SK-N-SH (cell line): ENCODE measurements at regions not wholly inside any gene's neighbourhood (a gene's known extent, or its start where the extent isn't known, plus 50 kb on each side); places are given as distances from the start of the nearest gene placed in this dataset.

Experiments
- EP300 ChIP-seq, 2 experiments: IDR thresholded peaks; 2 replicates each; pipeline versions ENCODE4 v1.4.0 to v1.6.1; 2012; ENCODE audit warnings: borderline replicate concordance in 1 of 2, low read depth in 1 of 2, low read length in 1 of 2
- FOXM1 ChIP-seq: IDR thresholded peaks from 2 replicates; pipeline ENCODE4 v1.4.0; 2012; ENCODE audit warnings: low read depth, mild to moderate bottlenecking
- POLR2AphosphoS5 ChIP-seq: IDR thresholded peaks from 2 replicates; pipeline ENCODE4 v1.6.1; 2012; ENCODE audit warnings: low read depth, low read length
- RAD21 ChIP-seq: IDR thresholded peaks from 2 replicates; pipeline ENCODE4 v1.6.1; 2012; ENCODE audit warnings: mild to moderate bottlenecking, low read length
- SIN3A ChIP-seq: IDR thresholded peaks from 2 replicates; pipeline ENCODE4 v1.6.1; 2012; ENCODE audit warnings: low read depth, mild to moderate bottlenecking, low read length, moderate library complexity, borderline replicate concordance
- USF2 ChIP-seq: fragments of 150-350 bp; IDR thresholded peaks from 2 replicates; pipeline ENCODE4 v1.6.1; 2017; ENCODE audit warnings: antibody characterized with exemption, low read length, low read depth, borderline replicate concordance
- YY1 ChIP-seq: IDR thresholded peaks from 2 replicates; pipeline ENCODE4 v1.4.0; 2012; ENCODE audit warnings: low read depth, mild to moderate bottlenecking
- TF ChIP-seq, protein P1 (sequence below): fragments of 200-600 bp; sonication (generic); IDR thresholded peaks from 2 replicates; pipeline ENCODE4 v1.6.1; 2017; ENCODE audit warnings: antibody characterized with exemption, mild to moderate bottlenecking, moderate library complexity

DNA sequence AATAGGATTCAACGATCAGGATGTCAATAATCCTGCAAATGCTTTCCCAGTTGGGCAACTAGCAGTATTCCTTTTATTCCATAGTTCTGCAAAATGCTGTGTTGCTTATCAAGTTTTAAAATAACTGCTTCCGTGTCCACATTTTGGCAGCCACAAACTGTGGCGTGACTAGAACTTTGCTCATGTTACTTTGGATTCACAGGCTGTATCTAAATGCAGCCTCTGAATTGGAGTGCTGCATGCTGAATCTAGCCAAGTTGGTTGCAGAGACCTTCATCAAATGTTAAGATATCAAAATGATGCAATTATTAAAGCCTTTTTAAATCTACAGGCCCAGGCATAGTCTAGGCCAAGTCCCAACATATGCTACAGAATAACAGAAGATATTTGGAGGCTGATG is 249.2 kb downstream of the NR2F1-AS1 start:
- TF ChIP-seq, protein P1, sequence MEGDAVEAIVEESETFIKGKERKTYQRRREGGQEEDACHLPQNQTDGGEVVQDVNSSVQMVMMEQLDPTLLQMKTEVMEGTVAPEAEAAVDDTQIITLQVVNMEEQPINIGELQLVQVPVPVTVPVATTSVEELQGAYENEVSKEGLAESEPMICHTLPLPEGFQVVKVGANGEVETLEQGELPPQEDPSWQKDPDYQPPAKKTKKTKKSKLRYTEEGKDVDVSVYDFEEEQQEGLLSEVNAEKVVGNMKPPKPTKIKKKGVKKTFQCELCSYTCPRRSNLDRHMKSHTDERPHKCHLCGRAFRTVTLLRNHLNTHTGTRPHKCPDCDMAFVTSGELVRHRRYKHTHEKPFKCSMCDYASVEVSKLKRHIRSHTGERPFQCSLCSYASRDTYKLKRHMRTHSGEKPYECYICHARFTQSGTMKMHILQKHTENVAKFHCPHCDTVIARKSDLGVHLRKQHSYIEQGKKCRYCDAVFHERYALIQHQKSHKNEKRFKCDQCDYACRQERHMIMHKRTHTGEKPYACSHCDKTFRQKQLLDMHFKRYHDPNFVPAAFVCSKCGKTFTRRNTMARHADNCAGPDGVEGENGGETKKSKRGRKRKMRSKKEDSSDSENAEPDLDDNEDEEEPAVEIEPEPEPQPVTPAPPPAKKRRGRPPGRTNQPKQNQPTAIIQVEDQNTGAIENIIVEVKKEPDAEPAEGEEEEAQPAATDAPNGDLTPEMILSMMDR: no peak
- TF ChIP-seq POLR2AphosphoS5 (no peak), USF2 (no peak), YY1 (no peak), RAD21 (no peak), SIN3A (no peak), FOXM1 (no peak), EP300 (IDR thresholded peaks at IDR 0.05; ENCODE audit: borderline replicate concordance in 1 of 2, low read depth in 1 of 2, low read length in 1 of 2) (no peak)
